ENCODE measurements at regions not wholly inside any gene's neighbourhood (a gene's known extent, or its start where the extent isn't known, plus 50 kb on each side); places are given as distances from the start of the nearest gene placed in this dataset.

GRCh38 chr9:118832371-118832770, 536.9 kb downstream of the BRINP1 start:
- Histone ChIP-seq H3K36me3 (ENCODE audit: insufficient read depth) (no peaks in the 10 kb centered on the region), H2AFZ (no peak overlapping the region), H3K4me2 (no peak overlapping the region), H4K20me1 (replicated peaks; ENCODE audit: insufficient read depth) (no peaks in the 10 kb centered on the region), H3K4me1 (ENCODE audit: insufficient read depth) (no peaks in the 10 kb centered on the region), H3K79me2 (replicated peaks; ENCODE audit: insufficient read depth) (no peaks in the 10 kb centered on the region), H3F3A (replicated peaks; ENCODE audit: low read depth) (no peaks in the 10 kb centered on the region), H3K9me2 (ENCODE audit: insufficient read depth) (peaks cover 4% of the 10 kb centered on the region), H3K27me3 (ENCODE audit: insufficient read depth) (no peaks in the 10 kb centered on the region), H3K4me3 (no peak overlapping the region), H3K27ac (ENCODE audit: low read depth) (no peak overlapping the region)
- Mint-ChIP-seq H3K4me1 (peaks cover 5% of the 10 kb centered on the region; the same call in 1 of the 3 replicates), H3K27ac (no peak overlapping the region), H3K4me3 (no peak overlapping the region), H3K36me3 (ENCODE audit: low read depth) (no peaks in the 10 kb centered on the region), H3K27me3 (ENCODE audit: insufficient read depth, low read depth, poor library complexity) (peaks cover 3% of the 10 kb centered on the region), H3K9me3 (no peaks in the 10 kb centered on the region; the same call in 2 of the 3 replicates)
- ATAC-seq (no peak), DNase-seq (ENCODE audit: low spot score) (no peak)
- TF ChIP-seq, protein P1, sequence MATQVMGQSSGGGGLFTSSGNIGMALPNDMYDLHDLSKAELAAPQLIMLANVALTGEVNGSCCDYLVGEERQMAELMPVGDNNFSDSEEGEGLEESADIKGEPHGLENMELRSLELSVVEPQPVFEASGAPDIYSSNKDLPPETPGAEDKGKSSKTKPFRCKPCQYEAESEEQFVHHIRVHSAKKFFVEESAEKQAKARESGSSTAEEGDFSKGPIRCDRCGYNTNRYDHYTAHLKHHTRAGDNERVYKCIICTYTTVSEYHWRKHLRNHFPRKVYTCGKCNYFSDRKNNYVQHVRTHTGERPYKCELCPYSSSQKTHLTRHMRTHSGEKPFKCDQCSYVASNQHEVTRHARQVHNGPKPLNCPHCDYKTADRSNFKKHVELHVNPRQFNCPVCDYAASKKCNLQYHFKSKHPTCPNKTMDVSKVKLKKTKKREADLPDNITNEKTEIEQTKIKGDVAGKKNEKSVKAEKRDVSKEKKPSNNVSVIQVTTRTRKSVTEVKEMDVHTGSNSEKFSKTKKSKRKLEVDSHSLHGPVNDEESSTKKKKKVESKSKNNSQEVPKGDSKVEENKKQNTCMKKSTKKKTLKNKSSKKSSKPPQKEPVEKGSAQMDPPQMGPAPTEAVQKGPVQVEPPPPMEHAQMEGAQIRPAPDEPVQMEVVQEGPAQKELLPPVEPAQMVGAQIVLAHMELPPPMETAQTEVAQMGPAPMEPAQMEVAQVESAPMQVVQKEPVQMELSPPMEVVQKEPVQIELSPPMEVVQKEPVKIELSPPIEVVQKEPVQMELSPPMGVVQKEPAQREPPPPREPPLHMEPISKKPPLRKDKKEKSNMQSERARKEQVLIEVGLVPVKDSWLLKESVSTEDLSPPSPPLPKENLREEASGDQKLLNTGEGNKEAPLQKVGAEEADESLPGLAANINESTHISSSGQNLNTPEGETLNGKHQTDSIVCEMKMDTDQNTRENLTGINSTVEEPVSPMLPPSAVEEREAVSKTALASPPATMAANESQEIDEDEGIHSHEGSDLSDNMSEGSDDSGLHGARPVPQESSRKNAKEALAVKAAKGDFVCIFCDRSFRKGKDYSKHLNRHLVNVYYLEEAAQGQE (IDR thresholded peaks at IDR 0.05; ENCODE audit: unreplicated experiment), result no peak
- TF ChIP-seq, protein P2, sequence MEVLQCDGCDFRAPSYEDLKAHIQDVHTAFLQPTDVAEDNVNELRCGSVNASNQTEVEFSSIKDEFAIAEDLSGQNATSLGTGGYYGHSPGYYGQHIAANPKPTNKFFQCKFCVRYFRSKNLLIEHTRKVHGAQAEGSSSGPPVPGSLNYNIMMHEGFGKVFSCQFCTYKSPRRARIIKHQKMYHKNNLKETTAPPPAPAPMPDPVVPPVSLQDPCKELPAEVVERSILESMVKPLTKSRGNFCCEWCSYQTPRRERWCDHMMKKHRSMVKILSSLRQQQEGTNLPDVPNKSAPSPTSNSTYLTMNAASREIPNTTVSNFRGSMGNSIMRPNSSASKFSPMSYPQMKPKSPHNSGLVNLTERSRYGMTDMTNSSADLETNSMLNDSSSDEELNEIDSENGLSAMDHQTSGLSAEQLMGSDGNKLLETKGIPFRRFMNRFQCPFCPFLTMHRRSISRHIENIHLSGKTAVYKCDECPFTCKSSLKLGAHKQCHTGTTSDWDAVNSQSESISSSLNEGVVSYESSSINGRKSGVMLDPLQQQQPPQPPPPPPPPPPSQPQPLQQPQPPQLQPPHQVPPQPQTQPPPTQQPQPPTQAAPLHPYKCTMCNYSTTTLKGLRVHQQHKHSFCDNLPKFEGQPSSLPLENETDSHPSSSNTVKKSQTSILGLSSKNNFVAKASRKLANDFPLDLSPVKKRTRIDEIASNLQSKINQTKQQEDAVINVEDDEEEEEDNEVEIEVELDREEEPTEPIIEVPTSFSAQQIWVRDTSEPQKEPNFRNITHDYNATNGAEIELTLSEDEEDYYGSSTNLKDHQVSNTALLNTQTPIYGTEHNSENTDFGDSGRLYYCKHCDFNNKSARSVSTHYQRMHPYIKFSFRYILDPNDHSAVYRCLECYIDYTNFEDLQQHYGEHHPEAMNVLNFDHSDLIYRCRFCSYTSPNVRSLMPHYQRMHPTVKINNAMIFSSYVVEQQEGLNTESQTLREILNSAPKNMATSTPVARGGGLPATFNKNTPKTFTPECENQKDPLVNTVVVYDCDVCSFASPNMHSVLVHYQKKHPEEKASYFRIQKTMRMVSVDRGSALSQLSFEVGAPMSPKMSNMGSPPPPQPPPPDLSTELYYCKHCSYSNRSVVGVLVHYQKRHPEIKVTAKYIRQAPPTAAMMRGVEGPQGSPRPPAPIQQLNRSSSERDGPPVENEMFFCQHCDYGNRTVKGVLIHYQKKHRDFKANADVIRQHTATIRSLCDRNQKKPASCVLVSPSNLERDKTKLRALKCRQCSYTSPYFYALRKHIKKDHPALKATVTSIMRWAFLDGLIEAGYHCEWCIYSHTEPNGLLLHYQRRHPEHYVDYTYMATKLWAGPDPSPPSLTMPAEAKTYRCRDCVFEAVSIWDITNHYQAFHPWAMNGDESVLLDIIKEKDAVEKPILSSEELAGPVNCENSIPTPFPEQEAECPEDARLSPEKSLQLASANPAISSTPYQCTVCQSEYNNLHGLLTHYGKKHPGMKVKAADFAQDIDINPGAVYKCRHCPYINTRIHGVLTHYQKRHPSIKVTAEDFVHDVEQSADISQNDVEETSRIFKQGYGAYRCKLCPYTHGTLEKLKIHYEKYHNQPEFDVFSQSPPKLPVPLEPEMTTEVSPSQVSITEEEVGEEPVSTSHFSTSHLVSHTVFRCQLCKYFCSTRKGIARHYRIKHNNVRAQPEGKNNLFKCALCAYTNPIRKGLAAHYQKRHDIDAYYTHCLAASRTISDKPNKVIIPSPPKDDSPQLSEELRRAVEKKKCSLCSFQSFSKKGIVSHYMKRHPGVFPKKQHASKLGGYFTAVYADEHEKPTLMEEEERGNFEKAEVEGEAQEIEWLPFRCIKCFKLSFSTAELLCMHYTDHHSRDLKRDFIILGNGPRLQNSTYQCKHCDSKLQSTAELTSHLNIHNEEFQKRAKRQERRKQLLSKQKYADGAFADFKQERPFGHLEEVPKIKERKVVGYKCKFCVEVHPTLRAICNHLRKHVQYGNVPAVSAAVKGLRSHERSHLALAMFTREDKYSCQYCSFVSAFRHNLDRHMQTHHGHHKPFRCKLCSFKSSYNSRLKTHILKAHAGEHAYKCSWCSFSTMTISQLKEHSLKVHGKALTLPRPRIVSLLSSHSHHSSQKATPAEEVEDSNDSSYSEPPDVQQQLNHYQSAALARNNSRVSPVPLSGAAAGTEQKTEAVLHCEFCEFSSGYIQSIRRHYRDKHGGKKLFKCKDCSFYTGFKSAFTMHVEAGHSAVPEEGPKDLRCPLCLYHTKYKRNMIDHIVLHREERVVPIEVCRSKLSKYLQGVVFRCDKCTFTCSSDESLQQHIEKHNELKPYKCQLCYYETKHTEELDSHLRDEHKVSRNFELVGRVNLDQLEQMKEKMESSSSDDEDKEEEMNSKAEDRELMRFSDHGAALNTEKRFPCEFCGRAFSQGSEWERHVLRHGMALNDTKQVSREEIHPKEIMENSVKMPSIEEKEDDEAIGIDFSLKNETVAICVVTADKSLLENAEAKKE (CRISPR knock-in tag; IDR thresholded peaks at IDR 0.05), result no peak
- TF ChIP-seq CTCF (conservative IDR thresholded peaks at IDR 0.05; ENCODE audit: low read depth in 2 of 2), result no peak
- no peak for TF ChIP-seq ZNF114 (CRISPR knock-in tag; IDR thresholded peaks at IDR 0.05)
- no peak for TF ChIP-seq NANOG (IDR thresholded peaks at IDR 0.05; ENCODE audit: borderline replicate concordance)
- TF ChIP-seq, protein P3, sequence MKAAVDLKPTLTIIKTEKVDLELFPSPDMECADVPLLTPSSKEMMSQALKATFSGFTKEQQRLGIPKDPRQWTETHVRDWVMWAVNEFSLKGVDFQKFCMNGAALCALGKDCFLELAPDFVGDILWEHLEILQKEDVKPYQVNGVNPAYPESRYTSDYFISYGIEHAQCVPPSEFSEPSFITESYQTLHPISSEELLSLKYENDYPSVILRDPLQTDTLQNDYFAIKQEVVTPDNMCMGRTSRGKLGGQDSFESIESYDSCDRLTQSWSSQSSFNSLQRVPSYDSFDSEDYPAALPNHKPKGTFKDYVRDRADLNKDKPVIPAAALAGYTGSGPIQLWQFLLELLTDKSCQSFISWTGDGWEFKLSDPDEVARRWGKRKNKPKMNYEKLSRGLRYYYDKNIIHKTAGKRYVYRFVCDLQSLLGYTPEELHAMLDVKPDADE (IDR thresholded peaks at IDR 0.05), result no peak
- TF ChIP-seq EZH2 (IDR thresholded peaks at IDR 0.05; ENCODE audit: low read depth, unreplicated experiment), result no peak
- no peak for TF ChIP-seq ZNF331 (CRISPR knock-in tag; IDR thresholded peaks at IDR 0.05; ENCODE audit: low read depth)
- no peak for TF ChIP-seq EZH2phosphoT487 (IDR thresholded peaks at IDR 0.05; ENCODE audit: unreplicated experiment)

Data from GM23338 (cell line).